SK-N-SH treated with all-trans-retinoic acid at 6 μM for 48 hours (cell line): ENCODE measurements at regions not wholly inside any gene's neighbourhood (a gene's known extent, or its start where the extent isn't known, plus 50 kb on each side); places are given as distances from the start of the nearest gene placed in this dataset.

Experiments
- CSRNP3 ChIP-seq: fragments of 250-450 bp; sonication (Bioruptor Pico); IDR thresholded peaks from 2 replicates; pipeline ENCODE4 v1.5.1; 2021; ENCODE audit warnings: mild to moderate bottlenecking, moderate library complexity
- ESRRG ChIP-seq: fragments of 250-450 bp; sonication (Bioruptor Pico); IDR thresholded peaks from 2 replicates; pipeline ENCODE4 v1.6.1; 2021; ENCODE audit warnings: mild to moderate bottlenecking
- GLIS3 ChIP-seq: fragments of 250-450 bp; sonication (Bioruptor Pico); IDR thresholded peaks from 2 replicates; pipeline ENCODE4 v1.5.0; 2020; ENCODE audit warnings: mild to moderate bottlenecking, moderate library complexity
- RARB ChIP-seq: fragments of 250-450 bp; sonication (Bioruptor Pico); IDR thresholded peaks from 2 replicates; pipeline ENCODE4 v1.8.0; 2021; ENCODE audit warnings: mild to moderate bottlenecking, moderate library complexity
- TCF4 ChIP-seq: fragments of 250-450 bp; sonication (Bioruptor Pico); IDR thresholded peaks from 2 replicates; pipeline ENCODE4 v1.8.0; 2021; ENCODE audit warnings: mild to moderate bottlenecking, moderate library complexity, borderline replicate concordance
- ZNF565 ChIP-seq: fragments of 450-650 bp; formaldehyde crosslinking; conservative IDR thresholded peaks from 2 replicates; pipeline ENCODE4 v1.5.0; 2020; ENCODE audit warnings: low read depth, mild to moderate bottlenecking, moderate library complexity
- ZNF8 ChIP-seq: fragments of 450-650 bp; formaldehyde crosslinking; IDR thresholded peaks from 2 replicates; pipeline ENCODE4 v1.5.0; 2020; ENCODE audit warnings: mild to moderate bottlenecking, moderate library complexity

GRCh38 chr2:128818704-128819491 lies 500.2 kb upstream of the HS6ST1 start:
- TF ChIP-seq CSRNP3, result no peak
- no peak for TF ChIP-seq ZNF8 (CRISPR knock-in tag)
- no peak for TF ChIP-seq TCF4 (CRISPR knock-in tag)
- TF ChIP-seq ZNF565 (CRISPR knock-in tag), result no peak
- TF ChIP-seq GLIS3 (CRISPR knock-in tag), result no peak
- no peak for TF ChIP-seq ESRRG (CRISPR knock-in tag)
- TF ChIP-seq RARB, result no peak
